Cardiac fibroblast (primary cell): ENCODE measurements at regions not wholly inside any gene's neighbourhood (a gene's known extent, or its start where the extent isn't known, plus 50 kb on each side); places are given as distances from the start of the nearest gene placed in this dataset.

Experiments
- DNase-seq, 2 donors: peaks; one replicate each; pipeline versions ENCODE4 v3.0.0 to v3.0.0-alpha.2; 2010; ENCODE audit warnings: low read depth in 2 of 2
- H3K4me3 ChIP-seq, 2 donors: replicated peaks in 1 of 2; 1 replicate in 1 of 2; 2 replicates in 1 of 2; pipeline ENCODE4 v1.5.1; 2011; ENCODE audit warnings: low read depth in 2 of 2, low read length in 2 of 2, mild to moderate bottlenecking in 2 of 2, moderate library complexity in 1 of 2
- TF ChIP-seq, protein P1 (sequence below): IDR thresholded peaks from one replicate; pipeline ENCODE4 v1.5.1; 2011; ENCODE audit warnings: low read depth, mild to moderate bottlenecking, low read length, inconsistent platforms

DNA sequence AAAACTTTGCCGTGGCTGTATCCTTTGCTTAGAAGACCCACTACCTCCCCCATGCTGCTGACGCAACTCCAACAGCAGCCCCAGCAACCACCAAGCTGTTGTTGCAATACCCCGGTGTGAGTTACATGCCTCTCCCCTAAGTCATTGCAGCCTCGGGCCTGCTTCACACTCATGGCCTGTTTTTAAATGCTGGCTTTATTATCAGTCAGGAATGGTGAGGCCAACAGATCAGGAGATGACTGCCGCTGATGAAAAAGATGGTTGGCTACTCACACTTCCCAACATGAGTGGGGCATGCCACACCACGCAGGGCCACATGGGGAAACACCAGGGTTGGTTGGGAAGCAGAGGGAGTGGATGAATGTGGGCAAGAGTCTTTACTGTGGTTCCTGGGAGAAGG is 171.5 kb upstream of the SYT13 start:
- peak; percentile 90 to 97 for DNase-seq
- TF ChIP-seq, protein P1, sequence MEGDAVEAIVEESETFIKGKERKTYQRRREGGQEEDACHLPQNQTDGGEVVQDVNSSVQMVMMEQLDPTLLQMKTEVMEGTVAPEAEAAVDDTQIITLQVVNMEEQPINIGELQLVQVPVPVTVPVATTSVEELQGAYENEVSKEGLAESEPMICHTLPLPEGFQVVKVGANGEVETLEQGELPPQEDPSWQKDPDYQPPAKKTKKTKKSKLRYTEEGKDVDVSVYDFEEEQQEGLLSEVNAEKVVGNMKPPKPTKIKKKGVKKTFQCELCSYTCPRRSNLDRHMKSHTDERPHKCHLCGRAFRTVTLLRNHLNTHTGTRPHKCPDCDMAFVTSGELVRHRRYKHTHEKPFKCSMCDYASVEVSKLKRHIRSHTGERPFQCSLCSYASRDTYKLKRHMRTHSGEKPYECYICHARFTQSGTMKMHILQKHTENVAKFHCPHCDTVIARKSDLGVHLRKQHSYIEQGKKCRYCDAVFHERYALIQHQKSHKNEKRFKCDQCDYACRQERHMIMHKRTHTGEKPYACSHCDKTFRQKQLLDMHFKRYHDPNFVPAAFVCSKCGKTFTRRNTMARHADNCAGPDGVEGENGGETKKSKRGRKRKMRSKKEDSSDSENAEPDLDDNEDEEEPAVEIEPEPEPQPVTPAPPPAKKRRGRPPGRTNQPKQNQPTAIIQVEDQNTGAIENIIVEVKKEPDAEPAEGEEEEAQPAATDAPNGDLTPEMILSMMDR: no peak

DNA sequence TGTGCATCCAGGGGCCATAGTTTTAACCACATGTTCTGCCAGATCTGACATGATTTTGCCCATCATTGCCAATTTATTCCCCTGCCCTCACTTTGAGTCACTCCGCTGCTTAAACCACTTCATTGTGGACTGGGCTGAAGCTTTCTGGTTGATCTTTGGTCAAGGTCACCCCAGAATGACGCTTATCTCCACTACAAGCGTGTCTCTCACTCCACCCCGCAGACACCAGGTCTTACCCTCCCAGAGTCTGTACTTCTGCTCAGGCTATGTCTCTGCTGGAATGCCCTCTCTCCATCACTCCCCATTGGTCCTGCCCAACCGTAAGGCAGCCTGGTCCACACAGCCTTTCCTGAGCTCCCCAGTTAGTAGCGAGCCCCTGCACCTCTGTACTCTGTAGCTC is 170.5 kb upstream of the SYT13 start:
- DNase-seq: no peak
- TF ChIP-seq, protein P1: no peak
- H3K4me3 ChIP-seq: no peak overlapping the region

More for the DNA sequence above, 171.5 kb upstream of the SYT13 start:
- no peak overlapping the region for H3K4me3 ChIP-seq

DNA sequence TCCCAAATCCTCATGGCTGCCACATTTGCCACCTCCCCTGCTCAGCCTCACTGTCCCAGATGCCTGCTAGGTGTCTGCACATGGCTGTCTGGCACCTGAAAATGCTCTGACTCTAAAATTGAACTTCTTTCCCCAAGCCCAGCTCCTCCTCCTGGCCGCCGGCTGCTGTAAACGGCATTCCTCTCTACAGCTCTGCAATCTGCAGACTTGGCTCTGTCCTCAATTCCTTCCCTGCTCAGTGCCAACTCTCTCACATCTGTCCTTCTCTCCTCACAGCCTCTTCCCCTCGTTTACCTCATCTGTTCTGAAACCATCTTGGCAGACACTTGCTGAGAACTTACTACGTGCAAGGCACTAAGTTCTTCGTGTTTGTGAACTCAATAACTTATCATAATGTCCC is 169.4 kb upstream of the SYT13 start:
- no peak overlapping the region for H3K4me3 ChIP-seq
- TF ChIP-seq, protein P1: no peak
- DNase-seq: peak; percentile 10 to 84

DNA sequence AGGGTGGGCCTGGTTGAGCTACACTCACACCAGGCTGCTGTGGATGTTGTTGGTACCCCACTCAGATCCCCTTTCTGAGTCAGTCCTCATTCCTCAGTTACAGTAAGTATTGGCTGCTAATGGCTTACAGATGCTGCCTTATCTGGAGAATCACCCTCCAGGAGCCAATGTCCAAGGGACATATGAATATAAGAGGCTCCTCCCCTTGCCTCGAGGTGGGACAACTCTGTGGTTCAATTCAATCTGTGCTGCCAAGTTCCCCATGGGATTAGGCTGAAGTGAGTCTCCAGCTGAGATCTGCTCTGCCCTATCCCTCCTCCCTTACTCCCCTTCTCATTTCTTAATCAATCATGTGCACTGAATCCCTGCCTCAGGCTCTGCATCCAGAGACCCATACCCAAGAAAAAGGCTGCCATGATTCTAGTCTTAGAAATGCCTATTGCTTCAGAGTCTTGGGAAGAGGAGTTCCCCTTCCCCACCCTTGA is 168.8 kb upstream of the SYT13 start:
- DNase-seq: no peak
- H3K4me3 ChIP-seq: no peak overlapping the region
- TF ChIP-seq, protein P1: no peak

DNA sequence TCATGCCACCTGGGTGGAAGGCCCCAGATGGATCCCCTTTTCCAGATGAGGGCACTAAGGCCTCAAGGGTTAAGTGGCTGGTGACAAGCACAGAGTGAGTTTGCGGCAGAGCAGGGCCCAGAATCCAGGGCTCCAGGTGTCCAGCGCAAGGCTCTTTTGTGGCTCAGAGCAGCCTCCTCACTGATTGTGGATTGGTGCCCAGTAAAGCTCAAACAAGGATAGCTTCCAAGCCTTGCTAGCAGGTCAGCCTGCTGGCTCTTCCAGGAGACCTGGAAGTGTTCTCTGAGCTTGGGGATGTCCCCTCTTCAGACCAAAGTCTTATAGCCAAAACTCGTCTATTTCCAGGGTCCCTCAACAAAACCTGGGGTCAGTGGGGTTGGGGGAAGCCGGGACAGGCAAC is 167.6 kb upstream of the SYT13 start:
- H3K4me3 ChIP-seq: no peak overlapping the region
- TF ChIP-seq, protein P1: no peak
- no peak for DNase-seq

DNA sequence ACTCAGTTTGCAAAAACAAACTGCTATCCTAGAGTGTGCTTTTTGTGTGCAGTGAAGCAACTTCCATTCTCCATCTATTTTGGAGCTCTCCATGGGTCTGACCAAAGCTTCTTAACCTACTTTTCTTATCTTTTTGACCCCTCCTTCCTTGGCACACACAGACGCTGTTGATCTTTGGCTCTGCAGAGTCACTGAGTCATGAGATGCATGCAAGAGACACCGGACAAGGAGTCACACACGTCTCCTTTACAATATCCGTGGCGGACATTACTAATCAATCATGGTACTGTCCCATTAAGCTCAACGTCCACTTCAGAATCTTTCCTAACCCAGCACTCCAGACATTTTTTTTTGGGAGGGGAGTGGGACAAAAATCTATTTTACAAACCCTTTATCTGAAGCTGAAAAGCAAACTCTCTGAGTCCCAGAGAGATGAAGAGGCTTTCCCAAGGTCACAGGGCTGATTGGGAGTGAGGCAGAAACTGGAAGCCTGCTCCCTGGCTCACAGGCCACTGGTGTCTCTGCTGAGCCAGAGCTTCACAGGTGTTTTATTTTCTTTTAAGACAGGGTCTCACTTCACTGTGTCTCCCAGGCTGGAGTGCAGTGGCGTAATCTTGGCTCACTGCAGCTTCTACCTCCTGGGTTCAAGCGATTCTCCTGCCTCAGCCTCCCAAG is 165.8 kb upstream of the SYT13 start:
- peak; percentile 65 to 86 for DNase-seq
- TF ChIP-seq, protein P1: no peak
- H3K4me3 ChIP-seq: no peak overlapping the region

DNA sequence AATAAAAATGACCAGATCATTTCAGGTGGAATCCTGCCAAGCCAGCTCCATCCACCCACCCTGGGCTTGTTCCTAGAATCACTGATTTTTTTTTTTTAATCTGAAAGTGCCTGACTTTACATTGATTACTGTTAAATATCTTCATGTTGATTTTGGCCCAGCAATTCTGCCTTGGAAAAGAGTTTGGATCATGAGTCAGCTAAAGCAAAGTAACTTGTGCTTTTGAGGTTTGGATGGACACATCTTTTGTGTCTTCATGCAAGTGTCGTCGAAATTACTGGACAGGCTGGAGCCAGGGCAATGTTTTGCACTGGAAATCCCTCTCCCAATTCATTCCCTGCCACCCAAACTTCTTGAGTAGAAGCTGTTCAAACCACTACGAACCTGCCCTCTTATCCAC is 164.0 kb upstream of the SYT13 start:
- H3K4me3 ChIP-seq: no peak overlapping the region
- TF ChIP-seq, protein P1: no peak
- peak; percentile 65 to 68 for DNase-seq
